AG04450 (cell line): ENCODE measurements at regions not wholly inside any gene's neighbourhood (a gene's known extent, or its start where the extent isn't known, plus 50 kb on each side); places are given as distances from the start of the nearest gene placed in this dataset.

Experiments
- CTCF ChIA-PET: fragments of 300-600, 350-600 bp; formaldehyde crosslinking; extraction: SDS; loops from one replicate; lab custom pipeline; 2022; ENCODE audit warnings: antibody characterized with exemption, inconsistent platforms; lab: Charles Lee
- POLR2A ChIA-PET: fragments of 350-600 bp; formaldehyde crosslinking; extraction: SDS; loops from one replicate; lab custom pipeline; 2021; ENCODE audit warnings: antibody characterized with exemption, inconsistent platforms; lab: Yijun Ruan, JAX
- DNase-seq: peaks from one replicate; pipeline ENCODE4 v3.0.0-alpha.2; 2011; ENCODE audit warnings: low read depth, low spot score
- H3K27ac ChIP-seq: one replicate; pipeline ENCODE4 v1.5.1; 2012; ENCODE audit warnings: low read depth, low read length, control low read depth
- H3K27me3 ChIP-seq: one replicate; pipeline ENCODE4 v1.6.0; 2012; ENCODE audit warnings: low read length; ENCODE audit not compliant: control insufficient read depth, insufficient read depth
- H3K4me3 ChIP-seq: 2 replicates; pipeline ENCODE4 v1.5.1; 2011; ENCODE audit warnings: mild to moderate bottlenecking, low read depth, low read length, control low read depth
- H3K9me3 ChIP-seq: 2 replicates; pipeline ENCODE4 v1.5.1; 2012; ENCODE audit warnings: low read length; ENCODE audit not compliant: control insufficient read depth, insufficient read depth
- TF ChIP-seq, protein P1 (sequence below): IDR thresholded peaks from 2 replicates; pipeline ENCODE4 v1.5.1; 2011; ENCODE audit warnings: low read depth, low read length, control low read depth, inconsistent platforms

- POLR2A ChIA-PET, result no interaction called here
- no peak overlapping the region for H3K27ac ChIP-seq
- CTCF ChIA-PET, result interaction anchor here (0.6 to 1.4 kb wide), 2 partner anchors 11 to 33 kb away, joined by 3 to 4 read pairs; no protein-coding TSS in a partner anchor
- H3K9me3 ChIP-seq, result no peaks in the 10 kb centered on the region
- TF ChIP-seq, protein P1, sequence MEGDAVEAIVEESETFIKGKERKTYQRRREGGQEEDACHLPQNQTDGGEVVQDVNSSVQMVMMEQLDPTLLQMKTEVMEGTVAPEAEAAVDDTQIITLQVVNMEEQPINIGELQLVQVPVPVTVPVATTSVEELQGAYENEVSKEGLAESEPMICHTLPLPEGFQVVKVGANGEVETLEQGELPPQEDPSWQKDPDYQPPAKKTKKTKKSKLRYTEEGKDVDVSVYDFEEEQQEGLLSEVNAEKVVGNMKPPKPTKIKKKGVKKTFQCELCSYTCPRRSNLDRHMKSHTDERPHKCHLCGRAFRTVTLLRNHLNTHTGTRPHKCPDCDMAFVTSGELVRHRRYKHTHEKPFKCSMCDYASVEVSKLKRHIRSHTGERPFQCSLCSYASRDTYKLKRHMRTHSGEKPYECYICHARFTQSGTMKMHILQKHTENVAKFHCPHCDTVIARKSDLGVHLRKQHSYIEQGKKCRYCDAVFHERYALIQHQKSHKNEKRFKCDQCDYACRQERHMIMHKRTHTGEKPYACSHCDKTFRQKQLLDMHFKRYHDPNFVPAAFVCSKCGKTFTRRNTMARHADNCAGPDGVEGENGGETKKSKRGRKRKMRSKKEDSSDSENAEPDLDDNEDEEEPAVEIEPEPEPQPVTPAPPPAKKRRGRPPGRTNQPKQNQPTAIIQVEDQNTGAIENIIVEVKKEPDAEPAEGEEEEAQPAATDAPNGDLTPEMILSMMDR, result no peak
- H3K4me3 ChIP-seq, result no peak overlapping the region
- H3K27me3 ChIP-seq, result peaks cover 2% of the 10 kb centered on the region
- DNase-seq, result no peak
Measured at GRCh38 chr11:31996159-31996881, 94.6 kb upstream of the RCN1 start.

- CTCF ChIA-PET, result no interaction called here
- DNase-seq, result no peak
- Histone ChIP-seq H3K27ac (no peak overlapping the region), H3K4me3 (peak overlapping the region; percentile 32), H3K9me3 (no peaks in the 10 kb centered on the region), H3K27me3 (peaks cover 2% of the 10 kb centered on the region)
- TF ChIP-seq, protein P1, result no peak
- POLR2A ChIA-PET, result no interaction called here
Measured at GRCh38 chr11:31995525-31996094, 95.3 kb upstream of the RCN1 start.

- TF ChIP-seq, protein P1, result no peak
- no peak overlapping the region for H3K4me3 ChIP-seq
- H3K27ac ChIP-seq, result no peak overlapping the region
- no peak for DNase-seq
- ChIA-PET POLR2A (no interaction called here), CTCF (no interaction called here)
- no peaks in the 10 kb centered on the region for H3K9me3 ChIP-seq
- H3K27me3 ChIP-seq, result peaks cover 5% of the 10 kb centered on the region
Measured at GRCh38 chr11:31995032-31995431, 95.8 kb upstream of the RCN1 start.

DNA sequence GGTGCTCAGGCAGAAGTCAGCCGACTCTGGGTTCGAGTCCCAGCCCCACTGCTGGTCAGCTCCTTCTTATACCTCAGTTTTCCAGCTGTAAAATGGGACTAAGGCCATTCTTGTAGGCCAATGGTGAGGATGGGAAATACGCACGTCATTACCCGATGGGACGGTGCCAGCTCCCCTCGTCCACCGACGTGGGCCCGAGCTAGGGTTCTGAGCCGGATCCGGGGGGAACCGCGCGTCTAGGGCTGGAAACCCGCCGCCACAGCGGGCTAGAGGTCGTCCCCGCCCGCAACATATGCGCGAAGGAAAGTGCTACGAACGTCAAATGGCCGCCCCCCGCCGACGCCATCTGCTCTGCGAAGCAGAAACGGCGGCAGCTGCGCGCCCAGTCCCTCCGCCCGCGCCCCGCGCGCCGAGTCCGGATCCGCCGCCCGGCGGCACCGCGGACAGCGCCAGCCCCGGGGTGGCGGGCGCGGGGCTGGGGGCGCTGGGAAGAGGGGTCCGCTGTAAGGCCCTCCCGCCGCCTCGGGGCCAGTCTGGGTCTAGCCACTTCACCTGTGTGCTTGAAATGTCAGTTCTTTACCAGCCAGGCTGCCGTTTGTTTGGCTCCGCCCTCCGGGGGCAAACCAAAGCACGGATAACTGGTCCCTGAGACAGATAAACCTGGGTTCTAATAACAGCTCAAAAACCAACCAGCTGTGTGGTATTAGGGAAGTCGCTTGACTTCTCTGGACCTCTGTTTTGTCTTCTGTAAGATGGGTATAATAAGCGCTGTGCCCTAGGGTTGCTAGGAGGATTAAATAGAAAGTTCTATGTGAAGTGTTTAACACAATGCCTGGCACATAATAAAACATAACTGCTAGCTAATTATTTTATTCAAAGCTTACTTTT is 103.5 kb upstream of the RCN1 start:
- Histone ChIP-seq H3K4me3 (no peak overlapping the region), H3K9me3 (no peaks in the 10 kb centered on the region; the same call in 1 of the 2 replicates), H3K27me3 (peaks cover 44% of the 10 kb centered on the region), H3K27ac (no peak overlapping the region)
- POLR2A ChIA-PET, result no interaction called here
- CTCF ChIA-PET, result interaction anchor here (1.3 kb wide), 1 partner anchor 189 kb away, joined by 4 read pairs; no protein-coding TSS in a partner anchor
- TF ChIP-seq, protein P1, result no peak
- DNase-seq, result no peak
